ENCODE measurements at regions not wholly inside any gene's neighbourhood (a gene's known extent, or its start where the extent isn't known, plus 50 kb on each side); places are given as distances from the start of the nearest gene placed in this dataset.
"Not testable (repeated sequence)": the region's sequence is repeated elsewhere in the genome, so short reads cannot be mapped to it uniquely, and the experiment has no call there.

- not testable (repeated sequence) for TF ChIP-seq POLR2A, EP300, POLR2AphosphoS5 (IDR thresholded peaks at IDR 0.05)
- TF ChIP-seq, protein P1, sequence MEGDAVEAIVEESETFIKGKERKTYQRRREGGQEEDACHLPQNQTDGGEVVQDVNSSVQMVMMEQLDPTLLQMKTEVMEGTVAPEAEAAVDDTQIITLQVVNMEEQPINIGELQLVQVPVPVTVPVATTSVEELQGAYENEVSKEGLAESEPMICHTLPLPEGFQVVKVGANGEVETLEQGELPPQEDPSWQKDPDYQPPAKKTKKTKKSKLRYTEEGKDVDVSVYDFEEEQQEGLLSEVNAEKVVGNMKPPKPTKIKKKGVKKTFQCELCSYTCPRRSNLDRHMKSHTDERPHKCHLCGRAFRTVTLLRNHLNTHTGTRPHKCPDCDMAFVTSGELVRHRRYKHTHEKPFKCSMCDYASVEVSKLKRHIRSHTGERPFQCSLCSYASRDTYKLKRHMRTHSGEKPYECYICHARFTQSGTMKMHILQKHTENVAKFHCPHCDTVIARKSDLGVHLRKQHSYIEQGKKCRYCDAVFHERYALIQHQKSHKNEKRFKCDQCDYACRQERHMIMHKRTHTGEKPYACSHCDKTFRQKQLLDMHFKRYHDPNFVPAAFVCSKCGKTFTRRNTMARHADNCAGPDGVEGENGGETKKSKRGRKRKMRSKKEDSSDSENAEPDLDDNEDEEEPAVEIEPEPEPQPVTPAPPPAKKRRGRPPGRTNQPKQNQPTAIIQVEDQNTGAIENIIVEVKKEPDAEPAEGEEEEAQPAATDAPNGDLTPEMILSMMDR (IDR thresholded peaks at IDR 0.05) = not testable (repeated sequence)
Measured at GRCh38 chr9:62822185-62822584, 1632.3 kb downstream of the SPATA31A7 start.

Measured in upper lobe of left lung (tissue), 4 donors.